HUES48 (cell line): ENCODE measurements at regions not wholly inside any gene's neighbourhood (a gene's known extent, or its start where the extent isn't known, plus 50 kb on each side); places are given as distances from the start of the nearest gene placed in this dataset.

Experiments
- H3K27ac ChIP-seq: one replicate; pipeline ENCODE4 v1.7.0; 2013; ENCODE audit warnings: low read depth, low read length, inconsistent platforms
- H3K27me3 ChIP-seq: 2 replicates; pipeline ENCODE4 v1.6.1; 2013; ENCODE audit warnings: mild to moderate bottlenecking, low read length; ENCODE audit not compliant: control insufficient read depth, insufficient read depth
- H3K36me3 ChIP-seq: 2 replicates; pipeline ENCODE4 v1.6.1; 2013; ENCODE audit warnings: low read length; ENCODE audit not compliant: control insufficient read depth, insufficient read depth
- H3K4me1 ChIP-seq: 2 replicates; pipeline ENCODE4 v1.6.1; 2013; ENCODE audit warnings: mild to moderate bottlenecking, low read length; ENCODE audit not compliant: control insufficient read depth, insufficient read depth
- H3K4me3 ChIP-seq: 2 replicates; pipeline ENCODE4 v1.5.1; 2013; ENCODE audit warnings: mild to moderate bottlenecking, low read depth, low read length
- H3K9ac ChIP-seq: 2 replicates; pipeline ENCODE4 v1.6.1; 2013; ENCODE audit warnings: mild to moderate bottlenecking, low read depth, low read length, moderate library complexity
- H3K9me3 ChIP-seq: 2 replicates; pipeline ENCODE4 v1.6.1; 2013; ENCODE audit warnings: low read length; ENCODE audit not compliant: control insufficient read depth, insufficient read depth

DNA sequence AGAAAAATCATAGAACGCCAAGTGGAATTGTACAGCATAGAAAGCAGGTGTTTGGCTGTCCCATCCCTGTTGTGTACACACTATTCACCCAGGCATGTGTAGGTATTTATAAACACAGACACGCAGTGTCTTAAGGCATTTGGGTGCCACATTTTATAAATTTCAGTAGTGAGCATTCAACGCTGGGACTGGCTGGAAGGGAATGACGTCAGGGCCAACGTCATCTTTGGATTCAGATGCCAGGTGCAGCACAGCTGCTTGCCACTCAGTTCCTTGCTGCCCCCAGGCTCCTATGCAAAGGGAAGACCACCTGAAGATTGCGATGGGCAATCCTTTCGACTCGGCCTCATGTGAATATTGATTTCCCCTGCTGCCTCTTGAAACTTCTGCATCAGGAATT is 461.7 kb upstream of the SOX11 start:
- H3K9ac ChIP-seq, result no peak overlapping the region
- H3K4me3 ChIP-seq, result no peak overlapping the region
- no peaks in the 10 kb centered on the region for H3K36me3 ChIP-seq
- no peaks in the 10 kb centered on the region for H3K9me3 ChIP-seq
- H3K27me3 ChIP-seq, result no peaks in the 10 kb centered on the region
- H3K27ac ChIP-seq, result no peak overlapping the region
- no peaks in the 10 kb centered on the region for H3K4me1 ChIP-seq

GRCh38 chr2:5230855-5231254 is 461.3 kb upstream of the SOX11 start:
- Histone ChIP-seq H3K4me1 (no peaks in the 10 kb centered on the region), H3K4me3 (no peak overlapping the region), H3K27ac (no peak overlapping the region), H3K27me3 (no peaks in the 10 kb centered on the region), H3K9ac (no peak overlapping the region), H3K36me3 (no peaks in the 10 kb centered on the region), H3K9me3 (no peaks in the 10 kb centered on the region)

DNA sequence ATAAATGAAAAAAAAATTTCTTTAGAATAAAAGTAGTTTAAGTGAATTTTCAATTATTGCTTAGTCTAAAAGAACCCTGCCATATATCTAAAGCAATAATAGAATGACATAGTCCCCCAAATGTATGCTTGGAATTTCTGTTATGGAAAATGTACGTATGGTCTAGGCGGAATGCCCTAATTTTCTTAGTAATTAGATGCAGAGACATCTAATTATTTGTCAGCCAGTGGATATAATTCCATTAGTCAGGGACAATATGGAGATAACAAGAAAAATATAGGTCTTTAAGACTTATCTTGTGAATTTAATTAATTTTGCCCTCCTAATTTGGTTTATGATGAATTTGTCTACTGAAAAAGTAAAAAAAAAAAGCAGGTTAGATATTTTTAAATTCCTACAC is 460.9 kb upstream of the SOX11 start:
- Histone ChIP-seq H3K9ac (no peak overlapping the region), H3K9me3 (no peaks in the 10 kb centered on the region), H3K27me3 (no peaks in the 10 kb centered on the region), H3K27ac (no peak overlapping the region), H3K4me1 (no peaks in the 10 kb centered on the region), H3K36me3 (no peaks in the 10 kb centered on the region), H3K4me3 (no peak overlapping the region)

- no peak overlapping the region for H3K9ac ChIP-seq
Measured at GRCh38 chr2:5234563-5234962, 457.6 kb upstream of the SOX11 start.

DNA sequence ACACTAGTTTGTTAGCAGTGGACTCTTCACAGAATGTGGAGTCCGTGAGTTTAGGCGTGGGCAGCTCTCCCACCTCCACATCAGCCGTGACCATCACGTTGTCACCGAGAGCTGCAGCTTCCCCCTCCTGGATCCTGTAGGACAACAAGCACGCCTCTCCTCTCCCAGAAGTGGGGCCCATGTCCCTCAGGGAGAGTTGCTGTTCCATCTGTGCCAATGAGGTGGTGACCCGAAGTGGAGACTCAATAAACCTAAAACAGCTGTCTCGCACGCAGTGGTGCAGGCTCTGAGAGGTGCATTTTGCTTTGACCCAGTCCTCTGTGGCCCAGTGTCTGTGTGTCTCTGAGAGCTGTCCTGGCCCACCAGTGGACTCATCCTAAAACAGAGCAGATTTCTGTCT is 456.5 kb upstream of the SOX11 start:
- no peak overlapping the region for H3K4me3 ChIP-seq
- no peaks in the 10 kb centered on the region for H3K4me1 ChIP-seq
- H3K9me3 ChIP-seq, result no peaks in the 10 kb centered on the region
- H3K27me3 ChIP-seq, result no peaks in the 10 kb centered on the region
- no peak overlapping the region for H3K27ac ChIP-seq
- no peak overlapping the region for H3K9ac ChIP-seq
- no peaks in the 10 kb centered on the region for H3K36me3 ChIP-seq

More at GRCh38 chr2:5234563-5234962, 457.6 kb upstream of the SOX11 start:
- no peak overlapping the region for H3K27ac ChIP-seq
- no peaks in the 10 kb centered on the region for H3K36me3 ChIP-seq
- H3K4me3 ChIP-seq, result no peak overlapping the region
- H3K4me1 ChIP-seq, result no peaks in the 10 kb centered on the region
- H3K9me3 ChIP-seq, result no peaks in the 10 kb centered on the region
- H3K27me3 ChIP-seq, result no peaks in the 10 kb centered on the region

GRCh38 chr2:5236249-5236648 is 455.9 kb upstream of the SOX11 start:
- Histone ChIP-seq H3K27me3 (no peaks in the 10 kb centered on the region), H3K27ac (no peak overlapping the region), H3K36me3 (no peaks in the 10 kb centered on the region), H3K9ac (no peak overlapping the region), H3K4me1 (no peaks in the 10 kb centered on the region), H3K9me3 (no peaks in the 10 kb centered on the region), H3K4me3 (no peak overlapping the region)

- Histone ChIP-seq H3K4me1 (no peaks in the 10 kb centered on the region), H3K27ac (no peak overlapping the region), H3K4me3 (no peak overlapping the region)
Measured at GRCh38 chr2:5242751-5243150, 449.4 kb upstream of the SOX11 start.

GRCh38 chr2:5250482-5250881 is 441.7 kb upstream of the SOX11 start:
- peak overlapping the region; percentile 77 for H3K27ac ChIP-seq
- peaks cover 8% of the 10 kb centered on the region for H3K4me1 ChIP-seq
- no peak overlapping the region for H3K9ac ChIP-seq
- no peaks in the 10 kb centered on the region for H3K9me3 ChIP-seq
- no peaks in the 10 kb centered on the region for H3K36me3 ChIP-seq
- no peaks in the 10 kb centered on the region for H3K27me3 ChIP-seq
- H3K4me3 ChIP-seq, result no peak overlapping the region

More at GRCh38 chr2:5242751-5243150, 449.4 kb upstream of the SOX11 start:
- H3K9me3 ChIP-seq, result no peaks in the 10 kb centered on the region
- no peaks in the 10 kb centered on the region for H3K27me3 ChIP-seq
- no peak overlapping the region for H3K9ac ChIP-seq
- no peaks in the 10 kb centered on the region for H3K36me3 ChIP-seq

GRCh38 chr2:5253263-5253662 is 438.9 kb upstream of the SOX11 start:
- Histone ChIP-seq H3K9me3 (no peaks in the 10 kb centered on the region), H3K27ac (no peak overlapping the region), H3K36me3 (no peaks in the 10 kb centered on the region), H3K27me3 (no peaks in the 10 kb centered on the region), H3K4me3 (no peak overlapping the region), H3K4me1 (peaks cover 8% of the 10 kb centered on the region), H3K9ac (no peak overlapping the region)

- Histone ChIP-seq H3K36me3 (no peaks in the 10 kb centered on the region), H3K9me3 (no peaks in the 10 kb centered on the region), H3K4me3 (no peak overlapping the region), H3K9ac (no peak overlapping the region), H3K4me1 (peaks cover 8% of the 10 kb centered on the region), H3K27ac (no peak overlapping the region), H3K27me3 (no peaks in the 10 kb centered on the region)
Measured at GRCh38 chr2:5254791-5255332, 437.3 kb upstream of the SOX11 start.

GRCh38 chr2:5263291-5263690 is 428.9 kb upstream of the SOX11 start:
- H3K9ac ChIP-seq, result no peak overlapping the region
- H3K9me3 ChIP-seq, result no peaks in the 10 kb centered on the region; the same call in 1 of the 2 replicates
- no peaks in the 10 kb centered on the region for H3K27me3 ChIP-seq
- no peak overlapping the region for H3K4me3 ChIP-seq
- no peaks in the 10 kb centered on the region for H3K4me1 ChIP-seq
- no peak overlapping the region for H3K27ac ChIP-seq
- no peaks in the 10 kb centered on the region for H3K36me3 ChIP-seq

- H3K9ac ChIP-seq, result no peak overlapping the region
- H3K36me3 ChIP-seq, result no peaks in the 10 kb centered on the region
- no peaks in the 10 kb centered on the region for H3K4me1 ChIP-seq
- no peaks in the 10 kb centered on the region for H3K27me3 ChIP-seq
- no peak overlapping the region for H3K27ac ChIP-seq
- no peak overlapping the region for H3K4me3 ChIP-seq
- no peaks in the 10 kb centered on the region; the same call in 1 of the 2 replicates for H3K9me3 ChIP-seq
Measured at GRCh38 chr2:5264361-5264760, 427.8 kb upstream of the SOX11 start.
